ENCODE measurements at regions not wholly inside any gene's neighbourhood (a gene's known extent, or its start where the extent isn't known, plus 50 kb on each side); places are given as distances from the start of the nearest gene placed in this dataset.

DNA sequence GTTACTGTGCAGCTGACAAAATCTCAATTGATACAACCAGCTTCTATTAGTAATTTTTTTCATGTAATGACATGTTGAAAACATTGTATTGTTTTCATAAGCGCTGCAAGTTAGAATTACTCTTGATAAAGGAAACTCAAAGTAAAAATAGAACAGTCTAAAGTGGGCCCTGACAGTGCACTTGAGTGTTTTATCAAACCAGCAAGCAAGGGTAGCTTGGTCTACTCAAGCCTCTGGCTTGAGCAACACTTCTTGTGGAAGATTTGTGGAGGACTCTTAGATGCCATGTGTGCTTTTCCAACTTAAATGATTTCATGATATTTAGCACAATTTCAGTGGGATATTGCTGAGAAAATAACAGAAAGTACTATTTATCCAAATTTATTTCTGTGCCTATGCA is 575.7 kb upstream of the ZNF717 start:
- TF ChIP-seq, protein P1, sequence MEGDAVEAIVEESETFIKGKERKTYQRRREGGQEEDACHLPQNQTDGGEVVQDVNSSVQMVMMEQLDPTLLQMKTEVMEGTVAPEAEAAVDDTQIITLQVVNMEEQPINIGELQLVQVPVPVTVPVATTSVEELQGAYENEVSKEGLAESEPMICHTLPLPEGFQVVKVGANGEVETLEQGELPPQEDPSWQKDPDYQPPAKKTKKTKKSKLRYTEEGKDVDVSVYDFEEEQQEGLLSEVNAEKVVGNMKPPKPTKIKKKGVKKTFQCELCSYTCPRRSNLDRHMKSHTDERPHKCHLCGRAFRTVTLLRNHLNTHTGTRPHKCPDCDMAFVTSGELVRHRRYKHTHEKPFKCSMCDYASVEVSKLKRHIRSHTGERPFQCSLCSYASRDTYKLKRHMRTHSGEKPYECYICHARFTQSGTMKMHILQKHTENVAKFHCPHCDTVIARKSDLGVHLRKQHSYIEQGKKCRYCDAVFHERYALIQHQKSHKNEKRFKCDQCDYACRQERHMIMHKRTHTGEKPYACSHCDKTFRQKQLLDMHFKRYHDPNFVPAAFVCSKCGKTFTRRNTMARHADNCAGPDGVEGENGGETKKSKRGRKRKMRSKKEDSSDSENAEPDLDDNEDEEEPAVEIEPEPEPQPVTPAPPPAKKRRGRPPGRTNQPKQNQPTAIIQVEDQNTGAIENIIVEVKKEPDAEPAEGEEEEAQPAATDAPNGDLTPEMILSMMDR (conservative IDR thresholded peaks at IDR 0.05; ENCODE audit: low read depth, low read length) = no peak
- no peak for TF ChIP-seq EZH2 (IDR thresholded peaks at IDR 0.05; ENCODE audit: low read length, unreplicated experiment)
